H1 (cell line): ENCODE measurements at regions not wholly inside any gene's neighbourhood (a gene's known extent, or its start where the extent isn't known, plus 50 kb on each side); places are given as distances from the start of the nearest gene placed in this dataset.

ENCODE experiments used
- CTCF ChIA-PET: fragments of 300-600 bp; sonication (Branson Sonifier 250); formaldehyde crosslinking; loops from one replicate; lab custom pipeline; 2021; ENCODE audit not compliant: partially characterized antibody; lab: Charles Lee
- POLR2A ChIA-PET: fragments of 300-600 bp; sonication (Branson Sonifier 250); formaldehyde crosslinking; loops from one replicate; lab custom pipeline; 2021; ENCODE audit warnings: inconsistent platforms; ENCODE audit not compliant: partially characterized antibody; lab: Charles Lee
- DNase-seq, 2 experiments: peaks; one replicate each; pipeline versions ENCODE4 v3.0.0 to v3.0.0-alpha.2; 2010 to 2022; ENCODE audit warnings: low spot score in 2 of 2, low read depth in 1 of 2, mixed read lengths in 1 of 2
- FAIRE-seq: peaks from 2 replicates; lab custom pipeline; 2011; peaks lifted over from hg19 to GRCh38; lab: Jason Lieb, UNC
- H2AFZ ChIP-seq: 2 replicates; pipeline ENCODE4 v1.8.1; 2012; ENCODE audit warnings: low read length, inconsistent platforms
- H2AK5ac ChIP-seq: 2 replicates; pipeline ENCODE4 v1.6.1; 2013; ENCODE audit warnings: low read depth, low read length
- H2BK120ac ChIP-seq: replicated peaks from 2 replicates; pipeline ENCODE3; 2013; ENCODE audit warnings: low read depth, low read length, inconsistent platforms
- H2BK12ac ChIP-seq: 2 replicates; pipeline ENCODE4 v1.6.1; 2013; ENCODE audit warnings: low read depth, low read length
- H2BK15ac ChIP-seq: 2 replicates; pipeline ENCODE4 v1.6.1; 2013; ENCODE audit warnings: low read length
- H2BK20ac ChIP-seq: 2 replicates; pipeline ENCODE4 v1.6.1; 2013; ENCODE audit warnings: low read length
- H2BK5ac ChIP-seq: 2 replicates; pipeline ENCODE4 v1.6.1; 2013; ENCODE audit warnings: low read depth, low read length
- H3K14ac ChIP-seq: 2 replicates; pipeline ENCODE4 v1.6.1; 2013; ENCODE audit warnings: inconsistent platforms; ENCODE audit not compliant: insufficient read length
- H3K18ac ChIP-seq: 2 replicates; pipeline ENCODE4 v1.6.1; 2013; ENCODE audit warnings: low read length; ENCODE audit errors: extremely low read depth
- H3K23ac ChIP-seq: 2 replicates; pipeline ENCODE4 v1.6.1; 2013; ENCODE audit warnings: inconsistent platforms; ENCODE audit not compliant: insufficient read length
- H3K23me2 ChIP-seq: 2 replicates; pipeline ENCODE4 v1.6.1; 2013; ENCODE audit warnings: low read depth, low read length
- H3K27ac ChIP-seq: 2 replicates; pipeline ENCODE4 v1.6.1; 2011; ENCODE audit warnings: low read depth, low read length, inconsistent platforms
- H3K27me3 ChIP-seq, 4 experiments: replicated peaks in 1 of 4; 1 replicate in 1 of 4; 2 replicates in 3 of 4; pipeline versions ENCODE4 v1.6.1 to v1.8.1; 2011 to 2013; ENCODE audit warnings: low read length in 3 of 4, mild to moderate bottlenecking in 3 of 4, inconsistent platforms in 2 of 4, mixed read lengths in 2 of 4, moderate library complexity in 1 of 4; ENCODE audit not compliant: control insufficient read depth in 3 of 4, insufficient read depth in 3 of 4; ENCODE audit errors: extremely low read depth in 1 of 4
- H3K36me3 ChIP-seq, 4 experiments: 2 replicates each; pipeline versions ENCODE4 v1.6.1 to v1.8.1; 2011 to 2013; ENCODE audit warnings: mild to moderate bottlenecking in 4 of 4, low read length in 3 of 4, moderate library complexity in 2 of 4, control low read depth in 1 of 4, inconsistent platforms in 1 of 4; ENCODE audit not compliant: insufficient read depth in 4 of 4, control insufficient read depth in 2 of 4
- H3K4ac ChIP-seq: replicated peaks from 2 replicates; pipeline ENCODE3; 2013; ENCODE audit warnings: low read length, low read depth, mixed read lengths, inconsistent platforms; ENCODE audit not compliant: insufficient read length
- H3K4me1 ChIP-seq, 4 experiments: replicated peaks in 1 of 4; 1 replicate in 1 of 4; 2 replicates in 3 of 4; pipeline versions ENCODE4 v1.6.1 to v1.8.1; 2011 to 2013; ENCODE audit warnings: low read length in 3 of 4, inconsistent platforms in 2 of 4, mixed read lengths in 1 of 4; ENCODE audit not compliant: insufficient read depth in 4 of 4, control insufficient read depth in 3 of 4
- H3K4me2 ChIP-seq, 2 experiments: 2 replicates each; pipeline versions ENCODE4 v1.6.1 to v1.8.1; 2011 to 2013; ENCODE audit warnings: low read depth in 2 of 2, low read length in 2 of 2, control low read depth in 1 of 2, inconsistent platforms in 1 of 2, mild to moderate bottlenecking in 1 of 2; ENCODE audit not compliant: insufficient read depth in 1 of 2
- H3K4me3 ChIP-seq, 4 experiments: fragments of 200-600, 300-600 bp in 1 of 4; sonication (generic), shearing (Covaris generic), sonication (Bioruptor Twin) in 1 of 4; 2 replicates each; pipeline versions ENCODE4 v1.5.1 to v1.8.1; 2011 to 2016; ENCODE audit warnings: low read length in 4 of 4, low read depth in 3 of 4, control low read depth in 2 of 4, inconsistent platforms in 2 of 4, mild to moderate bottlenecking in 2 of 4, mixed read lengths in 1 of 4, moderate library complexity in 1 of 4; ENCODE audit not compliant: insufficient read depth in 2 of 4; ENCODE audit errors: extremely low read depth in 1 of 4
- H3K56ac ChIP-seq: replicated peaks from 2 replicates; pipeline ENCODE3; 2013; ENCODE audit warnings: low read depth, mild to moderate bottlenecking, mixed read lengths, low read length, inconsistent platforms; ENCODE audit not compliant: insufficient read length
- H3K79me1 ChIP-seq: 2 replicates; pipeline ENCODE4 v1.6.1; 2013; ENCODE audit warnings: low read depth, low read length, control low read depth
- H3K79me2 ChIP-seq, 2 experiments: 2 replicates each; pipeline versions ENCODE4 v1.6.1 to v1.8.1; 2012 to 2013; ENCODE audit warnings: low read length in 2 of 2, mild to moderate bottlenecking in 2 of 2, inconsistent platforms in 1 of 2; ENCODE audit not compliant: insufficient read depth in 2 of 2, control insufficient read depth in 1 of 2
- H3K9ac ChIP-seq, 4 experiments: replicated peaks in 1 of 4; 1 replicate in 1 of 4; 2 replicates in 3 of 4; pipeline versions ENCODE4 v1.6.1 to v1.8.1; 2011 to 2013; ENCODE audit warnings: low read depth in 3 of 4, low read length in 3 of 4, control low read depth in 2 of 4, mild to moderate bottlenecking in 2 of 4, moderate library complexity in 2 of 4, inconsistent platforms in 1 of 4; ENCODE audit errors: extremely low read depth in 1 of 4
- H3K9me3 ChIP-seq, 2 experiments: 2 replicates each; pipeline versions ENCODE4 v1.6.1 to v1.8.1; 2012 to 2013; ENCODE audit warnings: mild to moderate bottlenecking in 2 of 2, moderate library complexity in 2 of 2, control low read depth in 1 of 2, inconsistent platforms in 1 of 2, low read depth in 1 of 2, low read length in 1 of 2, mixed read lengths in 1 of 2; ENCODE audit not compliant: insufficient read depth in 2 of 2
- H4K20me1 ChIP-seq, 2 experiments: replicated peaks in 1 of 2; 2 replicates each; pipeline versions ENCODE3 to v1.8.1; 2011 to 2013; ENCODE audit warnings: inconsistent platforms in 2 of 2, low read length in 2 of 2, mild to moderate bottlenecking in 1 of 2; ENCODE audit not compliant: insufficient read depth in 2 of 2, control insufficient read depth in 1 of 2
- H4K5ac ChIP-seq: 2 replicates; pipeline ENCODE4 v1.6.1; 2013; ENCODE audit warnings: low read length, low read depth, mixed read lengths, inconsistent platforms; ENCODE audit not compliant: insufficient read length
- H4K8ac ChIP-seq: 2 replicates; pipeline ENCODE4 v1.8.0; 2013; ENCODE audit warnings: mild to moderate bottlenecking, moderate library complexity, low read length, inconsistent platforms; ENCODE audit not compliant: insufficient read depth; ENCODE audit errors: extremely low read depth
- H4K91ac ChIP-seq: replicated peaks from 2 replicates; pipeline ENCODE3; 2013; ENCODE audit warnings: low read length, mixed read lengths, inconsistent platforms; ENCODE audit not compliant: insufficient read length
- CHD1 ChIP-seq: IDR thresholded peaks from 2 replicates; pipeline ENCODE4 v1.6.1; 2012; ENCODE audit warnings: low read depth, low read length, improper control_type of control experiment
- CTCF ChIP-seq, 3 experiments: IDR thresholded peaks; 1 replicate in 2 of 3; 2 replicates in 1 of 3; pipeline versions ENCODE4 v1.5.1 to v1.6.1; 2011; ENCODE audit warnings: low read length in 3 of 3, mild to moderate bottlenecking in 3 of 3, inconsistent platforms in 2 of 3, low read depth in 1 of 3, moderate library complexity in 1 of 3; ENCODE audit not compliant: insufficient read depth in 1 of 3; ENCODE audit errors: control extremely low read depth in 1 of 3
- PHF8 ChIP-seq: fragments of 200-600 bp; sonication (generic); conservative IDR thresholded peaks from 2 replicates; pipeline ENCODE4 v1.7.1; 2012; ENCODE audit warnings: low read depth, mild to moderate bottlenecking, inconsistent platforms, low read length, moderate library complexity
- RFX5 ChIP-seq: IDR thresholded peaks from 2 replicates; pipeline ENCODE4 v1.6.1; 2011; ENCODE audit warnings: low read depth, low read length, improper control_type of control experiment, borderline replicate concordance
- TEAD4 ChIP-seq: IDR thresholded peaks from 2 replicates; pipeline ENCODE4 v1.6.1; 2012; ENCODE audit warnings: low read depth, low read length, inconsistent platforms, mixed read lengths
- YY1 ChIP-seq: IDR thresholded peaks from 2 replicates; pipeline ENCODE4 v1.6.1; 2011; ENCODE audit warnings: low read depth, mild to moderate bottlenecking, low read length
- WGBS, 2 experiments: shearing (Covaris generic) in 1 of 2; methylation state at CpG; one replicate each; pipeline versions ENCODE4 v1.1.6 to v1.1.7; 2013 to 2015; ENCODE audit warnings: low lambda C conversion rate in 2 of 2, mixed read lengths in 2 of 2, inconsistent platforms in 1 of 2, low coverage in 1 of 2, missing lambda C conversion rate in 1 of 2; ENCODE audit not compliant: insufficient replicate concordance in 2 of 2, insufficient coverage in 1 of 2, insufficient read length in 1 of 2; ENCODE audit errors: extremely low coverage in 1 of 2, missing lambda C conversion rate in 1 of 2; 5-methylcytosine and 5-hydroxymethylcytosine counted together

GRCh38 chr6:88371480-88371879 lies 205.3 kb upstream of the CNR1 start:
- Histone ChIP-seq H3K27me3 (no peaks in the 10 kb centered on the region), H2AFZ (no peak overlapping the region), H2BK12ac (no peak overlapping the region), H3K23ac (no peak overlapping the region), H3K9me3 (no peaks in the 10 kb centered on the region), H2BK120ac (no peak overlapping the region), H4K91ac (no peak overlapping the region), H2BK20ac (no peak overlapping the region), H3K4me1 (0 out of 7 replicates have a peak, but pooled peaks cover 0 to 5% (median 0%) of the 10 kb centered on the region in 4 experiments), H3K18ac (no peak overlapping the region), H4K8ac (no peak overlapping the region), H3K4ac (no peak overlapping the region), H3K9ac (no peak overlapping the region), H3K23me2 (no peaks in the 10 kb centered on the region), H3K36me3 (no peaks in the 10 kb centered on the region), H2BK15ac (no peak overlapping the region), H2BK5ac (no peak overlapping the region), H4K5ac (no peak overlapping the region), H3K14ac (no peak overlapping the region), H3K4me2 (no peak overlapping the region), H3K56ac (no peak overlapping the region), H3K27ac (no peak overlapping the region), H3K79me1 (no peaks in the 10 kb centered on the region), H3K79me2 (no peaks in the 10 kb centered on the region), H2AK5ac (no peak overlapping the region), H4K20me1 (no peaks in the 10 kb centered on the region), H3K4me3 (no peak overlapping the region)
- DNase-seq (no peak), FAIRE-seq (no peak)
- ChIA-PET POLR2A (no interaction called here), CTCF (no interaction called here)
- 72% methylated on average over 2 of the region's 2 CpGs; no CpG with 5 or more reads in 1 of the 2 experiments for WGBS, 2 experiments
- no peak for TF ChIP-seq PHF8
- no peak for TF ChIP-seq RFX5
- TF ChIP-seq CTCF (IDR thresholded peaks at IDR 0.05; ENCODE audit: control extremely low read depth in 1 of 3, insufficient read depth in 1 of 3, low read depth in 1 of 3, low read length in 3 of 3): no peak
- TF ChIP-seq TEAD4: no peak
- no peak for TF ChIP-seq CHD1
- TF ChIP-seq YY1: no peak
